Urinary bladder (tissue), 3 donors: ENCODE measurements at regions not wholly inside any gene's neighbourhood (a gene's known extent, or its start where the extent isn't known, plus 50 kb on each side); places are given as distances from the start of the nearest gene placed in this dataset.

Source experiments
- DNase-seq: peaks from one replicate; pipeline ENCODE4 v3.0.0-alpha.2; 2015; ENCODE audit errors: extremely low spot score
- H3K27ac ChIP-seq: one replicate; pipeline ENCODE4 v1.5.1; 2013; ENCODE audit warnings: low read depth, mild to moderate bottlenecking, moderate library complexity
- H3K36me3 ChIP-seq: one replicate; pipeline ENCODE4 v1.6.1; 2013; ENCODE audit warnings: mild to moderate bottlenecking, moderate library complexity; ENCODE audit not compliant: insufficient read depth
- H3K4me1 ChIP-seq: one replicate; pipeline ENCODE4 v1.6.1; 2013; ENCODE audit warnings: mild to moderate bottlenecking, moderate library complexity; ENCODE audit not compliant: insufficient read depth
- H3K4me3 ChIP-seq: one replicate; pipeline ENCODE4 v1.5.1; 2013; ENCODE audit warnings: low read depth, low read length
- WGBS: extraction: QIAGEN DNeasy Blood & Tissue Kit; methylation state at CpG from one replicate; pipeline ENCODE4 v1.1.7; 2013; 5-methylcytosine and 5-hydroxymethylcytosine counted together
- donor health status: healthy with polysubstance abuse.
- donor health status: healthy.

- Histone ChIP-seq H3K4me3 (no peak overlapping the region), H3K4me1 (no peaks in the 10 kb centered on the region), H3K36me3 (no peaks in the 10 kb centered on the region), H3K27ac (no peak overlapping the region)
- 88% methylated on average over 5 of the region's 5 CpGs for WGBS
- DNase-seq = no peak
These were observed 437.4 kb downstream of the MTRR start for GRCh38 chr5:8306288-8306896.

GRCh38 chr5:8314965-8315364 is 446.0 kb downstream of the MTRR start:
- no peak for DNase-seq
- Histone ChIP-seq H3K27ac (no peak overlapping the region), H3K36me3 (no peaks in the 10 kb centered on the region), H3K4me3 (no peak overlapping the region), H3K4me1 (no peaks in the 10 kb centered on the region)
- WGBS = 54% methylated on average over 3 of the region's 3 CpGs

GRCh38 chr5:8316608-8317280 is 447.8 kb downstream of the MTRR start:
- 36% methylated on average over 6 of the region's 6 CpGs for WGBS
- no peaks in the 10 kb centered on the region for H3K4me1 ChIP-seq
- no peak overlapping the region for H3K27ac ChIP-seq
- no peaks in the 10 kb centered on the region for H3K36me3 ChIP-seq
- DNase-seq = no peak
- H3K4me3 ChIP-seq = no peak overlapping the region

- DNase-seq = no peak
- Histone ChIP-seq H3K4me1 (no peaks in the 10 kb centered on the region), H3K27ac (no peak overlapping the region), H3K4me3 (no peak overlapping the region), H3K36me3 (no peaks in the 10 kb centered on the region)
- WGBS = 90% methylated on average over 6 of the region's 6 CpGs
These were observed 448.4 kb downstream of the MTRR start for GRCh38 chr5:8317335-8317734.

- no peak for DNase-seq
- Histone ChIP-seq H3K4me3 (no peak overlapping the region), H3K36me3 (no peaks in the 10 kb centered on the region), H3K27ac (no peak overlapping the region), H3K4me1 (no peaks in the 10 kb centered on the region)
These were observed 451.3 kb downstream of the MTRR start for GRCh38 chr5:8320244-8320643.

- no peak for DNase-seq
- H3K27ac ChIP-seq = no peak overlapping the region
- WGBS = 79% methylated on average over 1 of the region's 1 CpG
- no peaks in the 10 kb centered on the region for H3K4me1 ChIP-seq
- H3K4me3 ChIP-seq = no peak overlapping the region
- no peaks in the 10 kb centered on the region for H3K36me3 ChIP-seq
These were observed 452.3 kb downstream of the MTRR start for GRCh38 chr5:8321272-8321671.

GRCh38 chr5:8322484-8322883 is 453.5 kb downstream of the MTRR start:
- WGBS = 63% methylated on average over 2 of the region's 2 CpGs
- Histone ChIP-seq H3K4me1 (no peaks in the 10 kb centered on the region), H3K27ac (no peak overlapping the region), H3K4me3 (no peak overlapping the region), H3K36me3 (no peaks in the 10 kb centered on the region)
- no peak for DNase-seq

- H3K4me1 ChIP-seq = no peaks in the 10 kb centered on the region
- no peak for DNase-seq
- no peak overlapping the region for H3K4me3 ChIP-seq
- WGBS = 67% methylated on average over 4 of the region's 4 CpGs
- H3K27ac ChIP-seq = no peak overlapping the region
- H3K36me3 ChIP-seq = no peaks in the 10 kb centered on the region
These were observed 458.1 kb downstream of the MTRR start for GRCh38 chr5:8327016-8327415.

- WGBS = 87% methylated on average over 5 of the region's 5 CpGs
- no peak overlapping the region for H3K27ac ChIP-seq
- H3K4me3 ChIP-seq = no peak overlapping the region
- no peaks in the 10 kb centered on the region for H3K36me3 ChIP-seq
- DNase-seq = no peak
- no peaks in the 10 kb centered on the region for H3K4me1 ChIP-seq
These were observed 460.8 kb downstream of the MTRR start for GRCh38 chr5:8329773-8330172.

- WGBS = 95% methylated on average over 11 of the region's 11 CpGs
- no peak for DNase-seq
- no peak overlapping the region for H3K27ac ChIP-seq
- H3K4me3 ChIP-seq = no peak overlapping the region
- no peaks in the 10 kb centered on the region for H3K36me3 ChIP-seq
- H3K4me1 ChIP-seq = no peaks in the 10 kb centered on the region
These were observed 463.9 kb downstream of the MTRR start for GRCh38 chr5:8332666-8333445.

- DNase-seq = no peak
- 57% methylated on average over 5 of the region's 5 CpGs for WGBS
- H3K4me3 ChIP-seq = no peak overlapping the region
- no peaks in the 10 kb centered on the region for H3K36me3 ChIP-seq
- no peak overlapping the region for H3K27ac ChIP-seq
- H3K4me1 ChIP-seq = no peaks in the 10 kb centered on the region
These were observed 464.5 kb downstream of the MTRR start for GRCh38 chr5:8333485-8333884.

GRCh38 chr5:8333977-8334376 is 465.0 kb downstream of the MTRR start:
- Histone ChIP-seq H3K27ac (no peak overlapping the region), H3K36me3 (no peaks in the 10 kb centered on the region), H3K4me1 (no peaks in the 10 kb centered on the region), H3K4me3 (no peak overlapping the region)
- DNase-seq = no peak
- WGBS = 60% methylated on average over 1 of the region's 1 CpG

- no peak overlapping the region for H3K4me3 ChIP-seq
- no peak overlapping the region for H3K27ac ChIP-seq
- no peaks in the 10 kb centered on the region for H3K36me3 ChIP-seq
- no peaks in the 10 kb centered on the region for H3K4me1 ChIP-seq
- WGBS = 83% methylated on average over 3 of the region's 3 CpGs
- no peak for DNase-seq
These were observed 471.3 kb downstream of the MTRR start for GRCh38 chr5:8340261-8340660.

- no peaks in the 10 kb centered on the region for H3K4me1 ChIP-seq
These were observed 471.9 kb downstream of the MTRR start for GRCh38 chr5:8340739-8341344.

More at GRCh38 chr5:8340739-8341344, 471.9 kb downstream of the MTRR start:
- Histone ChIP-seq H3K36me3 (no peaks in the 10 kb centered on the region), H3K27ac (no peak overlapping the region), H3K4me3 (no peak overlapping the region)
- no peak for DNase-seq
- 39% methylated on average over 1 of the region's 1 CpG for WGBS
